GM19438 (cell line): ENCODE measurements at regions not wholly inside any gene's neighbourhood (a gene's known extent, or its start where the extent isn't known, plus 50 kb on each side); places are given as distances from the start of the nearest gene placed in this dataset.
"Not testable (repeated sequence)": the region's sequence is repeated elsewhere in the genome, so short reads cannot be mapped to it uniquely, and the experiment has no call there.

Experiments used
- ATAC-seq: cut with Tn5 transposase; IDR thresholded peaks from one replicate; pipeline ENCODE4 v1.9.1; 2021; ENCODE audit warnings: low read depth; ENCODE audit not compliant: unreplicated experiment

- ATAC-seq, result no peak
Measured at GRCh38 chr3:145063616-145064015, 1092.0 kb downstream of the DIPK2A start.

DNA sequence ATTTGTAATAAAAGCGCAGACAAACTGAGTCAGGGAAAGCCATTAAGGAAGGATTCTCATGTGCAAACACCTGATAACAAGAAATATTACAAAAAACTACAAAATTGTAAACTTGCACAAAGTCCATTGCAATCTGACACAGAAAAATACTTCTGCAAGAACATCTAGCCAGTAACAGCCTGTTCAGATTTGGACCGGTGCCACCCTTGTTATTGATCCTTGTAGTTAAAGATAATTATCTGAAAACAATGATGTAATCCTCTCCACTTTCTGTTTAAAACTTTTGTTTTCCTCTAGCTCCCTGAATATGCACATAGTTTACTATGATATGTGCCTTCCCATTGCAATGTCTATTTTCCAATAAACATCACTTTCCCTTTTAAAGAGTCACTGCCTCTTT is 1090.2 kb downstream of the PLOD2 start:
- no peak for ATAC-seq

DNA sequence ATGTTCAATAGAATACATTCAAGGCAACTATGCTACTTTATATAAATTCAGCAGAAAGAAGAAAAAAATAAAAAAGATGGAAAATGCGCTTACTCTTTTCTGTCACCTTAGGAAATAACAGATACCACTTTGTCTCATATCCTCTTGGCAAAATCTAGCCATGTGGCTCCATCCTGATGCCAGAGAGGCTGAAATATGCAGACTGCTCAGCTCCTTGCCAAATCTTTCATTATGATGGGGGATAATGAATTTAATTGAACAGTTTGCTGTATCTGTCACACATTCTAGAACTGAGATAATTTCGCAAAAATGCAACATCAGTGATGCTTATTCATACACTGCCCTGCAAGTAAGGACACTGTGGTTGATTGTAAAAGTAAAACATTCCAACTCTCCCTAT is 1081.5 kb downstream of the PLOD2 start:
- no peak for ATAC-seq

DNA sequence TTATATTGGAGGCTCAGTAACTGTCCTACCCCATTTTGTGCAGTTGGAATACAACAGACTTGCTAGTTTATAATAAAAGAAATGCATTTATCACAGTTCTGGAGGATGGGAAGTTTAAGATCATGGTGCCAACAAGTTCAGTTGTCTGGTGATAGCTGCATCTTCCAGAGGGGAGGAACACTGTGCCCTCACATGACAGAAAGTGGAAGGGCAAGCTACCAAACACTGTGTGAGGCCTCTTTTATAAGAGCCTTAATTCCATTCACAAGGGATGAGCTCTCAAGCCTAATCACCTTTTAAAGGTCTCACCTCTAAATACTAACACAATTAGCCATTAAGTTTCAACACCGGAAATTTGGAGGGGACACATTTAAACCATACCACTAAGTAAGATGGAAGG is 1073.9 kb downstream of the PLOD2 start:
- ATAC-seq, result no peak

DNA sequence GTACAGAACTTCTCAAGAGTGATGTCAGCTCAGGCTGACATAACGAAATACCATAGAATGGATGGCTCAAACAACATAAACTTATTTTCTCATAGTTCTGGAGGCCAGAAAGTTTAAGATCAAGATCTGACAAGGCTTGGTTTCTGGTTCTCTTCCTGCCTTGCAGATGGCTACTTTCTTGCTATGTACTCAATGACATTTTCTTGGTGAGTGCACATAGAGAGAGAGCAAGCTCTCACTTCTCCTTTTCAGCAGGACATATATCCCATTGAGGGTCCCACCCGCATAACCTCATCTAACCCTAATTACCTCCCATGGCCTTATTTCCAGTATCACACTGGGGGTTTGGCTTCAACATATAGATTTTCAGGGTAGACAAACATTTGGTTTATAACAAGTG is 1072.1 kb downstream of the PLOD2 start:
- ATAC-seq, result no peak

- no peak for ATAC-seq
Measured at GRCh38 chr3:145089337-145089736, 1071.6 kb downstream of the PLOD2 start.

- ATAC-seq, result peak; percentile 92
Measured at GRCh38 chr3:145094355-145094941, 1066.5 kb downstream of the PLOD2 start.

DNA sequence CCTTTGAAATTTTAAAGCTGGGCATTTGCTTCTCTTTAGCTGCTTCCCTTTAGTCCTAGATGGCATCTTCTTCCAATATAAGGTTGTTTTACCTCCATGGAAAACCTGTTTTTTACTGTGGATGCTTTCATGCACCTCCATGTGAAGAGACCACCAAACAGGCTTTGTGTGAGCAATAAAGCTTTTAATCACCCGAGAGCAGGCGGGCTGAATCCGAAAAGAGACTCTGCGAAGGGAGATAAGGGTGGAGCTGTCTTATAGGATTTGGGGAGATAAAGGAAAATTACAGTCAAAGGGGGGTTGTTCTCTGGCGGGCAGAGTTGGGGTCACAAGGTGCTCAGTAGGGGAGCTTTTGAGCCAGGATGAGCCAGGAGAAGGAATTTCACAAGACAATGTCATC is 1049.8 kb downstream of the PLOD2 start:
- not testable (repeated sequence) for ATAC-seq

- ATAC-seq, result no peak
Measured at GRCh38 chr3:145116769-145117168, 1044.2 kb downstream of the PLOD2 start.

GRCh38 chr3:145118303-145118702 is 1042.7 kb downstream of the PLOD2 start:
- ATAC-seq, result peak; percentile 75

GRCh38 chr3:145124900-145125678 is 1035.9 kb downstream of the PLOD2 start:
- no peak for ATAC-seq

DNA sequence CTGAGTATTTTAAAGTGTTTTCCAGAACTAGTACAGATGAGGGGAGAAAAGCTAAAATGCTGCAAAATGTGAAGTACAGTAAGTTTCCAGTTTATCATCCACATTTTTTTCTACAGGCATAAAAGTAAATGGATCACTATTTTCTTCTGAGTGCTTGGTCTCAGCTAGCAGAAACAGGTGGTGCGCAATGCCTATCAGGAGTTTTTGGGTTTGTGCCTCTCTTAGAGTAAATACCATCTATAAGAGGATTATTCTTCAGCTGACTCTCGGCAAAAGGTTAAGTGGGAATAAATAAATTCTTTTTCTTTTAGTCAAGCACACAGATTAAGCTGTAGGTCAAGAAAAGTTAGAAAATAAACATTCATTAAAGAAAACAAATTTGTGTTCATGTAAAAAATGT is 1027.7 kb downstream of the PLOD2 start:
- no peak for ATAC-seq

GRCh38 chr3:145134738-145135137 is 1026.2 kb downstream of the PLOD2 start:
- no peak for ATAC-seq

DNA sequence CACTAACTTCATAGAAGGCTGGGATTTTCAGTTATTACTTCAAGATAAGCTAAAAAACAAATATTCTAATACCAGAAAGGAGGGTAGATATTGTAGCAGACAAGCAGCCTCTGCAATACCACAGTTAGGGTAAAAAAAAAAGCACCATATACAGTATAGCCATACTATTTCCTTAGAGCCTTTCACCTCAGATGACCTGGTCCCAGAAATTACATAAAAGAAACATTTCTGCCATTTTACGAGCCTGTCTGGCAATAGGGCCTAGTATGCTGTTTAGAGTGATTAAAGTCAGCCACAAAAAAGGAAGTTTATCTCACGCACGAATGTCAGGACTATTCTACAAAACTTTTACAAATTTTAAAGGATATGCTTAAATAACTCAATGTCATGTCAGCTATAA is 1016.6 kb downstream of the PLOD2 start:
- no peak for ATAC-seq

- ATAC-seq, result no peak
Measured at GRCh38 chr3:145145461-145145860, 1015.5 kb downstream of the PLOD2 start.

DNA sequence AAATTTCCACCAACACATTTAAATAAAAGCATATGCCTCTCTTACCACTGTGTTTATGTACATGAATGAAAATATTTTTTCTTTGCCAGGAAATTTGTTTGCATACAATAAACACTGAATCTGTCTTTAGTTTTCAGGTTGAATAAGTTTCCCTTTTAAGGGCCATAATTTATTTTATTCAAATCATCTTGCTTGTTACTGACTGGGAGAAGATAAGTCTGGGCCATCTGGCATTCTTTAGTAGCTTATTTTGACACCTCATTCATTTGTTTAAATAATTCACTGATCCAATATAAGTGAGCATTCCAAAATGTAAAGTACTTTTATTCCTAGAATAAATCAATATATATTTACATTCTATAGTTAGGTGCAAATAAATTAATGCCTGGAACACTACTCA is 1001.3 kb downstream of the PLOD2 start:
- ATAC-seq, result no peak

DNA sequence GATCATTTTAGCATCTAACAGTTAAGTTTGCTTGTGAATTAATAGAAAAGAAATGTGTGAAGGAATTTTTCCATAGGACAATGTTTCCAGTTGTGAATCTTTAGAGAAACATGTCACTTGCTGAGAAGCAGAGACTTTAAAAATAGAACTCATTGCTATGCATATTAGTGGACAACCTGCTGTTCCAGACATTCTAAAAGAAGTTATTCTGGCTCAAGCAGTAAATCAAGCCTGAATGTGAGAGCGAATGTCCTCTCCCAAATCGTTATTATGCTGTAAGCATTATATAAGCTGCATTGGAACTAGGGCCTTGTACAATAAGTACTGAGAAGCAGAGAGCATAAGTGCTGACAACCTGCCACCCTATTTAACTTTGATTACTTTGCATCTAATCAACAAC is 990.9 kb downstream of the PLOD2 start:
- ATAC-seq, result no peak

GRCh38 chr3:145175626-145176025 is 985.4 kb downstream of the PLOD2 start:
- ATAC-seq, result no peak

DNA sequence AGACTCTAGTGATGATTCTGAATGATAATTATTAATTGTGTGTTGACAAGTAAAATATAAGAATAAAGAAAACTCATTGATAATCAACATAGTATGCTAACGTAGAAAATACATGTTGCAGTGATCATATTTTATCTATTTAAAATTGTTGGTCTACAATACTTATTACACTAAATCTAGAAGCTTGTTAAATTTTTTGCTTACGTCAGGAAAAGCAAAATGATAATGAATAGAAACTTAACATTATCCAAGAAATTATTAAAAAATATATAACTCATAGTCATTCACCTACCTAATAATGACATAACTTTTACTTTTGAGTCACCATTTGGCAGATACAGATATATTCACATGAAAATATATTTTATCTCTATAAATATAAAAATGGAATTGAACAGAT is 984.1 kb downstream of the PLOD2 start:
- ATAC-seq, result no peak

- ATAC-seq, result no peak
Measured at GRCh38 chr3:145177828-145178227, 983.2 kb downstream of the PLOD2 start.

DNA sequence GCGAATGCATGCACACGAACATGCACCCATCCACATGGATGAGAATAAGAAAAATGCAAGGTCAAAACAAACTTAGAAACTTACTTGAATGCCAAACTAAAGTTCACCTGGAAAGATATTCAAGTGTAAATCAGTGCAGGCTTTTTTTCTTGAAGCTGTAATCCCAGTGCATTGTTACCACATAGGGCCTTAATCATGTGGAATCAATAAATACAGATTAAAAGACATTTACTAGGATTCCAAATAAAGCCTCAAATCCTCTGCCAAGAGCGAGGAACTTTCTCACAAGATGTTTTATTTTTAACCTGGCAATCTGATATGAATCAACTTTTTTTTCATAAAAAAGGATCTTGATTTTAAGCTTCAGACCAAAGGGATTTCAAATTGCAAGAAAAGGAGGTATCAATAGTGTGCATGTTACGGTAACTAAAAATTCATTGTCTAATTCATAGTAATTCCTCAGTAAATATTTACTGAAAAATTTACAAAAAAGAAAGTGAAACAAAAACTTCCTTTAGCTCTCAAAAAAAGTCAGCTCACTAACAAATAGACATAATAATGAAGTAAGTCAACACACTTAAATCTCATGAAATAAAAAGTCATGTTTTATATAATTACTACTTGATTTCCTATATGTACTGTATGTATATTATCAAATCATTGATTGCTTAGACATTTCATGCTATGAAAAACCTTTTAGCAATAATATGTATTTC is 978.6 kb downstream of the PLOD2 start:
- no peak for ATAC-seq

- no peak for ATAC-seq
Measured at GRCh38 chr3:145183261-145183660, 977.7 kb downstream of the PLOD2 start.
